OCI-LY7 (cell line): ENCODE measurements at regions not wholly inside any gene's neighbourhood (a gene's known extent, or its start where the extent isn't known, plus 50 kb on each side); places are given as distances from the start of the nearest gene placed in this dataset.

Experiments used
- CTCF ChIP-seq: fragments of 200-600 bp; sonication (generic); conservative IDR thresholded peaks from 2 replicates; pipeline ENCODE4 v1.5.1; 2014; ENCODE audit warnings: mild to moderate bottlenecking, antibody characterized with exemption, low read length, moderate library complexity, mixed read lengths
- EZH2phosphoT487 ChIP-seq: fragments of 200-600 bp; sonication (generic); IDR thresholded peaks from 2 replicates; pipeline ENCODE4 v1.6.1; 2018; ENCODE audit warnings: low read depth, borderline replicate concordance, mild to moderate bottlenecking, mixed run types, antibody characterized with exemption, low read length, moderate library complexity, mixed read lengths

GRCh38 chr7:33799766-33800165 is 105.6 kb upstream of the BMPER start:
- no peak for TF ChIP-seq CTCF
- TF ChIP-seq EZH2phosphoT487: no peak
